K562 (cell line): ENCODE measurements at regions not wholly inside any gene's neighbourhood (a gene's known extent, or its start where the extent isn't known, plus 50 kb on each side); places are given as distances from the start of the nearest gene placed in this dataset.

Experiments used
- CBFA2T2 ChIP-seq: fragments of 450-650 bp; conservative IDR thresholded peaks from 2 replicates; pipeline ENCODE4 v1.6.1; 2017; ENCODE audit warnings: mild to moderate bottlenecking
- ELF1 ChIP-seq: fragments of 200-800 bp; sonication (Bioruptor generic); IDR thresholded peaks from 2 replicates; pipeline ENCODE4 v1.6.1; 2016; ENCODE audit warnings: missing genetic modification characterization, missing compliant biosample characterization
- NR4A1 ChIP-seq, 2 experiments: fragments of 250-450 bp in 1 of 2; fragments of 450-650 bp in 1 of 2; sonication (Bioruptor Pico) in 1 of 2; IDR thresholded peaks; 2 replicates each; pipeline versions ENCODE4 v1.4.0 to v1.6.1; 2016 to 2020; ENCODE audit warnings: mild to moderate bottlenecking in 2 of 2, missing compliant biosample characterization in 1 of 2, missing genetic modification characterization in 1 of 2, moderate library complexity in 1 of 2
- POLR2B ChIP-seq: fragments of 450-650 bp; IDR thresholded peaks from 2 replicates; pipeline ENCODE4 v1.6.1; 2018; ENCODE audit warnings: low read depth; ENCODE audit not compliant: partially characterized antibody
- PTRF ChIP-seq: fragments of 450-650 bp; IDR thresholded peaks from 2 replicates; pipeline ENCODE4 v1.6.1; 2016; ENCODE audit warnings: mild to moderate bottlenecking, missing genetic modification characterization, missing compliant biosample characterization
- TEAD1 ChIP-seq, 2 experiments: fragments of 450-650 bp in 1 of 2; sonication (generic) in 1 of 2; formaldehyde crosslinking; IDR thresholded peaks; 2 replicates each; pipeline versions ENCODE4 v1.4.0 to v1.8.0; 2020 to 2022; ENCODE audit warnings: mild to moderate bottlenecking in 2 of 2, missing genetic modification reagents in 1 of 2
- ZNF445 ChIP-seq: fragments of 250-450 bp; sonication (Bioruptor Pico); IDR thresholded peaks from 2 replicates; pipeline ENCODE4 v1.4.0; 2020; ENCODE audit warnings: low read depth, mild to moderate bottlenecking, moderate library complexity
- TF ChIP-seq, protein P1 (sequence below): IDR thresholded peaks from 2 replicates; pipeline ENCODE4 v1.6.1; 2014; ENCODE audit warnings: antibody characterized with exemption
- TF ChIP-seq, protein P2 (sequence below): sonication (generic); formaldehyde crosslinking; IDR thresholded peaks from 2 replicates; pipeline ENCODE4 v1.8.1; 2023; ENCODE audit warnings: mild to moderate bottlenecking, missing genetic modification reagents
- TF ChIP-seq, protein P3 (sequence below): fragments of 450-650 bp; formaldehyde crosslinking; IDR thresholded peaks from 2 replicates; pipeline ENCODE4 v1.4.0; 2020; ENCODE audit warnings: mild to moderate bottlenecking, moderate library complexity

DNA sequence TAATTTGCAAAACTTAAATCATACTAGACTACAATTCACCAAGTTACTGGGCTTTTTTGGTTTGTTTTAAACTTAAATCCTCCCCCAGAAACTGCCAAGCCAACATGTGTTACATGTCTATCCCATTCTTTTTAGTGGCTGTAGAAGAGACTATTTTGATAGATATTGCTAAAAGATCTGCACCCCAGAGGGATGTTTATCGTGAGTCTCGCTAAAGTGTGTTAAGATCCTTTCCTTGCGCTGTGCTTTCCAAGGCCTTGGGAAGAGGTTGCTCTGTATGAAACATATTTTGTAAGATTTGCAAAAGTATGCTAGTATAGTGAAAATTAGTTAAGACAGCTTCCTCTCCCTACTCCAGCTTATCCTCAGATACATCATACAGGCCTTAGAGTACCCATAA lies 63.0 kb downstream of the GPX5 start (continued):
- TF ChIP-seq CBFA2T2 (no peak), TEAD1 (CRISPR knock-in tag; IDR thresholded peaks at IDR 0.05) (no peak), ELF1 (no peak), ZNF445 (CRISPR knock-in tag) (no peak), PTRF (no peak), NR4A1 (CRISPR knock-in tag; IDR thresholded peaks at IDR 0.05) (no peak), NR4A1 (tag; IDR thresholded peaks at IDR 0.05) (no peak), POLR2B (no peak)
- TF ChIP-seq, protein P1, sequence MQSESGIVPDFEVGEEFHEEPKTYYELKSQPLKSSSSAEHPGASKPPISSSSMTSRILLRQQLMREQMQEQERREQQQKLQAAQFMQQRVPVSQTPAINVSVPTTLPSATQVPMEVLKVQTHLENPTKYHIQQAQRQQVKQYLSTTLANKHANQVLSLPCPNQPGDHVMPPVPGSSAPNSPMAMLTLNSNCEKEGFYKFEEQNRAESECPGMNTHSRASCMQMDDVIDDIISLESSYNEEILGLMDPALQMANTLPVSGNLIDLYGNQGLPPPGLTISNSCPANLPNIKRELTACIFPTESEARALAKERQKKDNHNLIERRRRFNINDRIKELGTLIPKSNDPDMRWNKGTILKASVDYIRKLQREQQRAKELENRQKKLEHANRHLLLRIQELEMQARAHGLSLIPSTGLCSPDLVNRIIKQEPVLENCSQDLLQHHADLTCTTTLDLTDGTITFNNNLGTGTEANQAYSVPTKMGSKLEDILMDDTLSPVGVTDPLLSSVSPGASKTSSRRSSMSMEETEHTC = no peak
- TF ChIP-seq, protein P2, sequence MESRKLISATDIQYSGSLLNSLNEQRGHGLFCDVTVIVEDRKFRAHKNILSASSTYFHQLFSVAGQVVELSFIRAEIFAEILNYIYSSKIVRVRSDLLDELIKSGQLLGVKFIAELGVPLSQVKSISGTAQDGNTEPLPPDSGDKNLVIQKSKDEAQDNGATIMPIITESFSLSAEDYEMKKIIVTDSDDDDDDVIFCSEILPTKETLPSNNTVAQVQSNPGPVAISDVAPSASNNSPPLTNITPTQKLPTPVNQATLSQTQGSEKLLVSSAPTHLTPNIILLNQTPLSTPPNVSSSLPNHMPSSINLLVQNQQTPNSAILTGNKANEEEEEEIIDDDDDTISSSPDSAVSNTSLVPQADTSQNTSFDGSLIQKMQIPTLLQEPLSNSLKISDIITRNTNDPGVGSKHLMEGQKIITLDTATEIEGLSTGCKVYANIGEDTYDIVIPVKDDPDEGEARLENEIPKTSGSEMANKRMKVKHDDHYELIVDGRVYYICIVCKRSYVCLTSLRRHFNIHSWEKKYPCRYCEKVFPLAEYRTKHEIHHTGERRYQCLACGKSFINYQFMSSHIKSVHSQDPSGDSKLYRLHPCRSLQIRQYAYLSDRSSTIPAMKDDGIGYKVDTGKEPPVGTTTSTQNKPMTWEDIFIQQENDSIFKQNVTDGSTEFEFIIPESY (CRISPR knock-in tag) = no peak
- TF ChIP-seq, protein P3, sequence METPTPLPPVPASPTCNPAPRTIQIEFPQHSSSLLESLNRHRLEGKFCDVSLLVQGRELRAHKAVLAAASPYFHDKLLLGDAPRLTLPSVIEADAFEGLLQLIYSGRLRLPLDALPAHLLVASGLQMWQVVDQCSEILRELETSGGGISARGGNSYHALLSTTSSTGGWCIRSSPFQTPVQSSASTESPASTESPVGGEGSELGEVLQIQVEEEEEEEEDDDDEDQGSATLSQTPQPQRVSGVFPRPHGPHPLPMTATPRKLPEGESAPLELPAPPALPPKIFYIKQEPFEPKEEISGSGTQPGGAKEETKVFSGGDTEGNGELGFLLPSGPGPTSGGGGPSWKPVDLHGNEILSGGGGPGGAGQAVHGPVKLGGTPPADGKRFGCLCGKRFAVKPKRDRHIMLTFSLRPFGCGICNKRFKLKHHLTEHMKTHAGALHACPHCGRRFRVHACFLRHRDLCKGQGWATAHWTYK = no peak
